CD14-positive monocyte (primary cell): ENCODE measurements at regions not wholly inside any gene's neighbourhood (a gene's known extent, or its start where the extent isn't known, plus 50 kb on each side); places are given as distances from the start of the nearest gene placed in this dataset.

Source experiments
- DNase-seq, 3 donors: peaks; one replicate each; pipeline ENCODE4 v3.0.0-alpha.2; 2011 to 2022
- H2AFZ ChIP-seq: 2 replicates; pipeline ENCODE4 v1.6.0; 2012; ENCODE audit warnings: mild to moderate bottlenecking, low read depth, low read length, inconsistent platforms; ENCODE audit not compliant: insufficient read depth, poor library complexity, severe bottlenecking
- H3K27ac ChIP-seq, 2 donors: 1 replicate in 1 of 2; 2 replicates in 1 of 2; pipeline ENCODE4 v1.5.1; 2012 to 2013; ENCODE audit warnings: low read length in 2 of 2, control low read depth in 1 of 2, inconsistent platforms in 1 of 2, low read depth in 1 of 2, mild to moderate bottlenecking in 1 of 2
- H3K27me3 ChIP-seq, 2 donors: one replicate each; pipeline versions ENCODE4 v1.6.0 to v1.6.1; 2011 to 2013; ENCODE audit warnings: low read length in 2 of 2; ENCODE audit not compliant: control insufficient read depth in 2 of 2, insufficient read depth in 2 of 2
- H3K36me3 ChIP-seq, 2 donors: replicated peaks in 1 of 2; 1 replicate in 1 of 2; 2 replicates in 1 of 2; pipeline versions ENCODE4 v1.5.1 to v1.6.1; 2012 to 2013; ENCODE audit warnings: low read length in 2 of 2, control low read depth in 1 of 2, inconsistent platforms in 1 of 2, mild to moderate bottlenecking in 1 of 2; ENCODE audit not compliant: insufficient read depth in 2 of 2, control insufficient read depth in 1 of 2
- H3K4me1 ChIP-seq, 2 donors: 1 replicate in 1 of 2; 2 replicates in 1 of 2; pipeline versions ENCODE4 v1.5.1 to v1.6.1; 2012 to 2013; ENCODE audit warnings: low read length in 2 of 2, control low read depth in 1 of 2, inconsistent platforms in 1 of 2, mild to moderate bottlenecking in 1 of 2, moderate library complexity in 1 of 2; ENCODE audit not compliant: insufficient read depth in 2 of 2, control insufficient read depth in 1 of 2
- H3K4me2 ChIP-seq: replicated peaks from 2 replicates; pipeline ENCODE3; 2012; ENCODE audit warnings: low read length, moderate library complexity, mild to moderate bottlenecking; ENCODE audit not compliant: poor library complexity, severe bottlenecking; ENCODE audit errors: extremely low read depth
- H3K4me3 ChIP-seq, 3 experiments: fragments of 200-600 bp in 1 of 3; sonication (generic) in 1 of 3; replicated peaks in 1 of 3; 1 replicate in 2 of 3; 2 replicates in 1 of 3; pipeline ENCODE4 v1.5.1; 2011 to 2013; ENCODE audit warnings: low read length in 3 of 3, mild to moderate bottlenecking in 3 of 3, control low read depth in 2 of 3, low read depth in 2 of 3, inconsistent platforms in 1 of 3, moderate library complexity in 1 of 3
- H3K79me2 ChIP-seq: 2 replicates; pipeline ENCODE4 v1.6.0; 2012; ENCODE audit warnings: mild to moderate bottlenecking, control low read depth, inconsistent platforms, low read length, moderate library complexity; ENCODE audit not compliant: insufficient read depth
- H3K9ac ChIP-seq: 2 replicates; pipeline ENCODE4 v1.6.0; 2017; ENCODE audit warnings: low read length, mild to moderate bottlenecking; ENCODE audit not compliant: insufficient read depth, poor library complexity, severe bottlenecking
- H3K9me3 ChIP-seq, 2 donors: replicated peaks in 1 of 2; 1 replicate in 1 of 2; 2 replicates in 1 of 2; pipeline versions ENCODE4 v1.5.1 to v1.6.1; 2012 to 2013; ENCODE audit warnings: low read length in 2 of 2, control low read depth in 1 of 2; ENCODE audit not compliant: control insufficient read depth in 1 of 2, insufficient read depth in 1 of 2
- H4K20me1 ChIP-seq: 2 replicates; pipeline ENCODE4 v1.6.0; 2012; ENCODE audit warnings: mild to moderate bottlenecking, low read length, control low read depth, moderate library complexity; ENCODE audit not compliant: insufficient read depth
- H3K27ac Mint-ChIP-seq, 7 donors: one replicate each; pipeline ENCODE4 v1.8.0; 2020; ENCODE audit warnings: mild to moderate bottlenecking in 7 of 7, mixed read lengths in 7 of 7, moderate library complexity in 6 of 7, inconsistent platforms in 2 of 7
- H3K27me3 Mint-ChIP-seq, 3 donors: one replicate each; pipeline ENCODE4 v1.8.0; 2021 to 2022; ENCODE audit warnings: low read depth in 3 of 3, mild to moderate bottlenecking in 3 of 3, mixed read lengths in 3 of 3, moderate library complexity in 3 of 3, inconsistent platforms in 1 of 3
- H3K36me3 Mint-ChIP-seq, 2 donors: one replicate each; pipeline ENCODE4 v1.8.0; 2020; ENCODE audit warnings: mixed read lengths in 2 of 2, inconsistent platforms in 1 of 2, mild to moderate bottlenecking in 1 of 2
- H3K4me1 Mint-ChIP-seq: one replicate; pipeline ENCODE4 v1.8.0; 2020; ENCODE audit warnings: mild to moderate bottlenecking, mixed read lengths
- H3K4me3 Mint-ChIP-seq, 2 donors: one replicate each; pipeline ENCODE4 v1.8.0; 2020; ENCODE audit warnings: mild to moderate bottlenecking in 2 of 2, mixed read lengths in 2 of 2, moderate library complexity in 1 of 2
- H3K9me3 Mint-ChIP-seq, 7 donors: one replicate each; pipeline ENCODE4 v1.8.0; 2020 to 2022; ENCODE audit warnings: mixed read lengths in 7 of 7, mild to moderate bottlenecking in 6 of 7, moderate library complexity in 6 of 7, inconsistent platforms in 2 of 7
- CTCF ChIP-seq: fragments of 200-600 bp; IDR thresholded peaks from one replicate; pipeline ENCODE4 v1.8.0; 2022; ENCODE audit warnings: antibody characterized with exemption, mild to moderate bottlenecking
- WGBS: methylation state at CpG from one replicate; pipeline ENCODE4 v1.1.5; 2013; ENCODE audit warnings: missing lambda C conversion rate; ENCODE audit not compliant: insufficient coverage; 5-methylcytosine and 5-hydroxymethylcytosine counted together
- intact Hi-C, 2 donors: fragments of 100-400 bp; cut with micrococcal nuclease; formaldehyde crosslinking; loops; one replicate each; pipeline versions ENCODE4 v1.15.0 to v1.15.1; 2023

DNA sequence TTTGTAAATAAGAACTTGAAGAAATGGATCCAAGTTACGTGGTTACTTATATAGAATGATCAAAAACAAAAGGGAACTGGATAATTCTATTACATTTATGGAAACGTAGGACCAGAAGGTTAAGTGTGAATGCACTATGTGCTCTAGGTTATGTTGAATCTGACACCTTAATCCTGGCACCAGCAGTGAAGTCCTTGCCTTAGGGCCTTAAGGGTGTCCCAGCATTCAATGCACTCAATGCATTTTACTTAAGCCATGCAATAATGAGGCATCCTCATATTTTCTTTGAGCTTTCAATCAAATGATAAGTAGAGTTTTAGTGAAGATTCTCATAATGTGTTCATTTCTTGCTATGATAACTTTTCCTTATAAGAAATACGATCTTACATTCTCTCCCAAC is 178.3 kb upstream of the AGR3 start:
- Histone ChIP-seq H2AFZ (no peak overlapping the region), H3K4me1 (peaks cover 33 to 44% of the 10 kb centered on the region in 2 donors), H3K79me2 (no peaks in the 10 kb centered on the region), H3K27me3 (no peaks in the 10 kb centered on the region), H3K9ac (no peak overlapping the region), H3K4me2 (no peak overlapping the region), H3K36me3 (no peaks in the 10 kb centered on the region), H4K20me1 (no peaks in the 10 kb centered on the region), H3K27ac (no peak overlapping the region), H3K9me3 (no peaks in the 10 kb centered on the region), H3K4me3 (no peak overlapping the region)
- DNase-seq = no peak
- intact Hi-C loops = loop anchor here (10.0 kb wide), 4 partner anchors 65 to 175 kb away; no protein-coding TSS in a partner anchor
- H3K27me3 Mint-ChIP-seq = no peaks in the 10 kb centered on the region
- no peak overlapping the region for H3K4me3 Mint-ChIP-seq
- peaks cover 0 to 6% (median 0%) of the 10 kb centered on the region in 7 donors for H3K9me3 Mint-ChIP-seq
- H3K36me3 Mint-ChIP-seq = peaks cover 0 to 1% of the 10 kb centered on the region in 2 donors
- WGBS = no CpG with 5 or more reads among the region's 3 CpGs
- H3K4me1 Mint-ChIP-seq = peaks cover 31% of the 10 kb centered on the region
- peak overlapping the region in 6 of 7 donors; percentile 67 to 95 (median 92) for H3K27ac Mint-ChIP-seq
- TF ChIP-seq CTCF = no peak

DNA sequence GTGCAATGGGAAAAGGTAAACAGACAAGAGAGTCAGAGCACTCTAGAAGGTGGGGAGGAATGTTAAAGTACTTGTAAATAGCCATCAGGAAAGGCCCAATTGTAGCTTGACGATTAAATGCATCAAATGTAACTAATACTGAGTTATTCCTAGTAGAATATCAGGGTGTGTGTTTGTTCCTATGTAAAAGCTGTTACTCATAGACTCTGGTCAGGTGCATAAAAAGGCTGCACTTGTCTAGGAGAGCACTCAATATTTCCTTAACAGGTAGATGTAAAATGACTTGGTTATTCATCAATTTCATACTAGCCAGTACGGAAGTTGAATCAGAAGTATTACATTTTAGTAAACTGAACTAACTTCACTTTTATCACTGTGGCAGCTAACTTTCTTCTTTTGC is 179.7 kb upstream of the AGR3 start:
- no peak overlapping the region for H3K4me3 ChIP-seq
- H3K36me3 ChIP-seq = no peaks in the 10 kb centered on the region
- Mint-ChIP-seq H3K27ac (no peak overlapping the region), H3K27me3 (no peaks in the 10 kb centered on the region), H3K4me1 (peaks cover 37% of the 10 kb centered on the region), H3K36me3 (peaks cover 0 to 1% of the 10 kb centered on the region in 2 donors), H3K9me3 (peaks cover 0 to 8% (median 3%) of the 10 kb centered on the region in 7 donors), H3K4me3 (no peak overlapping the region)
- no peak overlapping the region for H3K9ac ChIP-seq
- intact Hi-C loops = loop anchor here (10.0 kb wide), 4 partner anchors 63 to 173 kb away; no protein-coding TSS in a partner anchor
- peaks cover 38 to 49% of the 10 kb centered on the region in 2 donors for H3K4me1 ChIP-seq
- 80% methylated on average over 1 of the region's 2 CpGs for WGBS
- no peaks in the 10 kb centered on the region for H3K79me2 ChIP-seq
- TF ChIP-seq CTCF = no peak
- no peak overlapping the region for H3K27ac ChIP-seq
- H2AFZ ChIP-seq = no peak overlapping the region
- DNase-seq = no peak
- no peaks in the 10 kb centered on the region for H4K20me1 ChIP-seq
- peaks cover 0 to 5% of the 10 kb centered on the region in 2 donors for H3K9me3 ChIP-seq
- no peaks in the 10 kb centered on the region for H3K27me3 ChIP-seq
- no peak overlapping the region for H3K4me2 ChIP-seq
